A549 (cell line): ENCODE measurements at regions not wholly inside any gene's neighbourhood (a gene's known extent, or its start where the extent isn't known, plus 50 kb on each side); places are given as distances from the start of the nearest gene placed in this dataset.
A peak's percentile ranks its signal among the peaks of the same experiment; 100 is the strongest.

Experiments used
- ATAC-seq, 2 experiments: fragments of 200-7000 bp in 1 of 2; fragments of >200 bp in 1 of 2; cut with Nextera tagmentation in 1 of 2; cut with Tn5 transposase in 1 of 2; 3 replicates each; pipeline versions ENCODE4 v1.8.0 to v1.9.1; 2018 to 2020; ENCODE audit warnings: mild to moderate bottlenecking in 1 of 2, moderate library complexity in 1 of 2
- CTCF ChIA-PET: fragments of 300-600 bp; sonication (Branson Sonifier 250); formaldehyde crosslinking; extraction: SDS; loops from one replicate; lab custom pipeline; 2021; ENCODE audit warnings: antibody characterized with exemption, inconsistent platforms; lab: Yijun Ruan, JAX
- POLR2A ChIA-PET: fragments of 350-600 bp; formaldehyde crosslinking; extraction: SDS; loops from one replicate; lab custom pipeline; 2021; ENCODE audit warnings: antibody characterized with exemption, inconsistent platforms; lab: Yijun Ruan, JAX
- DNase-seq, 2 experiments: peaks; one replicate each; pipeline versions ENCODE4 v3.0.0 to v3.0.0-alpha.2; 2011 to 2016; ENCODE audit warnings: low read depth in 1 of 2, low spot score in 1 of 2
- FAIRE-seq: peaks from 2 replicates; lab custom pipeline; 2011; peaks lifted over from hg19 to GRCh38; lab: Jason Lieb, UNC
- H3K27ac ChIP-seq, 2 experiments: fragments of >200 bp; sonication (Bioruptor Twin); formaldehyde crosslinking; 3 replicates each; pipeline ENCODE4 v1.5.1; 2016 to 2017
- H3K4me1 ChIP-seq: fragments of >200 bp; sonication (Bioruptor Twin); formaldehyde crosslinking; 3 replicates; pipeline ENCODE4 v1.6.1; 2016
- H3K4me2 ChIP-seq: fragments of >200 bp; sonication (Bioruptor Twin); formaldehyde crosslinking; 3 replicates; pipeline ENCODE4 v1.6.1; 2016
- H3K4me3 ChIP-seq: fragments of >200 bp; sonication (Bioruptor Twin); formaldehyde crosslinking; 3 replicates; pipeline ENCODE4 v1.5.1; 2016
- H3K9me3 ChIP-seq: fragments of >200 bp; sonication (Bioruptor Twin); formaldehyde crosslinking; 3 replicates; pipeline ENCODE4 v1.6.1; 2016
- CEBPB ChIP-seq, 2 experiments: fragments of >200 bp in 1 of 2; sonication (Bioruptor Twin) in 1 of 2; formaldehyde crosslinking in 1 of 2; IDR thresholded peaks; 2 replicates each; pipeline ENCODE4 v1.6.1; 2012 to 2016
- CHD2 ChIP-seq: fragments of 150-350 bp; IDR thresholded peaks from 2 replicates; pipeline ENCODE4 v1.6.1; 2014; ENCODE audit warnings: low read length; ENCODE audit not compliant: partially characterized antibody
- ELK1 ChIP-seq: fragments of 150-350 bp; IDR thresholded peaks from 2 replicates; pipeline ENCODE4 v1.6.1; 2014; ENCODE audit warnings: low read depth, mild to moderate bottlenecking, low read length
- EP300 ChIP-seq, 2 experiments: fragments of >200 bp; sonication (Bioruptor Twin); formaldehyde crosslinking; IDR thresholded peaks; 2 replicates in 1 of 2; 3 replicates in 1 of 2; pipeline ENCODE4 v1.6.1; 2016 to 2017
- FOSL2 ChIP-seq, 2 experiments: fragments of 450-650 bp in 1 of 2; fragments of >200 bp in 1 of 2; sonication (Bioruptor Twin) in 1 of 2; formaldehyde crosslinking; IDR thresholded peaks; 2 replicates each; pipeline versions ENCODE4 v1.5.0 to v1.6.1; 2016 to 2020; ENCODE audit warnings: mild to moderate bottlenecking in 1 of 2, moderate library complexity in 1 of 2
- FOXS1 ChIP-seq: fragments of 250-450 bp; sonication (Bioruptor Pico); IDR thresholded peaks from 2 replicates; pipeline ENCODE4 v1.5.0; 2020; ENCODE audit warnings: mild to moderate bottlenecking, moderate library complexity
- GATA3 ChIP-seq: IDR thresholded peaks from 2 replicates; pipeline ENCODE4 v1.6.1; 2012; ENCODE audit warnings: borderline replicate concordance
- HOXB13 ChIP-seq: fragments of 250-450 bp; sonication (Bioruptor Pico); IDR thresholded peaks from 2 replicates; pipeline ENCODE4 v1.5.0; 2020; ENCODE audit warnings: low read depth, mild to moderate bottlenecking, moderate library complexity
- HOXB5 ChIP-seq: fragments of 250-450 bp; sonication (Bioruptor Pico); IDR thresholded peaks from 2 replicates; pipeline ENCODE4 v1.5.0; 2020; ENCODE audit warnings: mild to moderate bottlenecking, moderate library complexity
- KDM1A ChIP-seq: fragments of 200-600 bp; sonication (generic); IDR thresholded peaks from 2 replicates; pipeline ENCODE4 v1.6.1; 2016; ENCODE audit warnings: low read depth, mild to moderate bottlenecking
- MAFK ChIP-seq: fragments of 450-650 bp; IDR thresholded peaks from 2 replicates; pipeline ENCODE4 v1.6.1; 2014; ENCODE audit not compliant: partially characterized antibody
- MAX ChIP-seq: IDR thresholded peaks from 2 replicates; pipeline ENCODE4 v1.6.1; 2012
- NR3C1 ChIP-seq: fragments of >200 bp; sonication (Bioruptor Twin); formaldehyde crosslinking; IDR thresholded peaks from 3 replicates; pipeline ENCODE4 v1.6.1; 2017
- PBX3 ChIP-seq: IDR thresholded peaks from 2 replicates; pipeline ENCODE4 v1.6.1; 2012
- RFX5 ChIP-seq: fragments of 450-650 bp; IDR thresholded peaks from 2 replicates; pipeline ENCODE4 v1.7.1; 2014; ENCODE audit warnings: antibody characterized with exemption, mild to moderate bottlenecking, moderate library complexity
- ZC3H11A ChIP-seq: fragments of 450-650 bp; IDR thresholded peaks from 2 replicates; pipeline ENCODE4 v1.6.1; 2014; ENCODE audit warnings: antibody characterized with exemption, mild to moderate bottlenecking
- ZNF302 ChIP-seq: fragments of 250-450 bp; sonication (Bioruptor Pico); IDR thresholded peaks from 2 replicates; pipeline ENCODE4 v1.9.0; 2021; ENCODE audit warnings: inconsistent platforms, mild to moderate bottlenecking, moderate library complexity
- WGBS: methylation state at CpG from one replicate; pipeline ENCODE4 v1.1.6; 2017; ENCODE audit errors: missing lambda C conversion rate; 5-methylcytosine and 5-hydroxymethylcytosine counted together
- TF ChIP-seq, protein P1 (sequence below): fragments of 200-600 bp; sonication (generic); IDR thresholded peaks from 2 replicates; pipeline ENCODE4 v1.6.1; 2016; ENCODE audit warnings: antibody characterized with exemption, mild to moderate bottlenecking, moderate library complexity
- TF ChIP-seq, protein P2 (sequence below): fragments of >200 bp; sonication (Bioruptor Twin); formaldehyde crosslinking; IDR thresholded peaks from 3 replicates; pipeline ENCODE4 v1.5.1; 2016
- TF ChIP-seq, protein P3 (sequence below): fragments of 250-450 bp; sonication (Bioruptor Pico); IDR thresholded peaks from 2 replicates; pipeline ENCODE4 v1.5.0; 2021; ENCODE audit warnings: mild to moderate bottlenecking, moderate library complexity, borderline replicate concordance
- TF ChIP-seq, protein P4 (sequence below): fragments of >200 bp; sonication (Bioruptor Twin); formaldehyde crosslinking; IDR thresholded peaks from 2 replicates; pipeline ENCODE4 v1.6.1; 2016
- TF ChIP-seq, protein P5 (sequence below): fragments of >200 bp; sonication (Bioruptor Twin); formaldehyde crosslinking; IDR thresholded peaks from 3 replicates; pipeline ENCODE4 v1.6.1; 2016

DNA sequence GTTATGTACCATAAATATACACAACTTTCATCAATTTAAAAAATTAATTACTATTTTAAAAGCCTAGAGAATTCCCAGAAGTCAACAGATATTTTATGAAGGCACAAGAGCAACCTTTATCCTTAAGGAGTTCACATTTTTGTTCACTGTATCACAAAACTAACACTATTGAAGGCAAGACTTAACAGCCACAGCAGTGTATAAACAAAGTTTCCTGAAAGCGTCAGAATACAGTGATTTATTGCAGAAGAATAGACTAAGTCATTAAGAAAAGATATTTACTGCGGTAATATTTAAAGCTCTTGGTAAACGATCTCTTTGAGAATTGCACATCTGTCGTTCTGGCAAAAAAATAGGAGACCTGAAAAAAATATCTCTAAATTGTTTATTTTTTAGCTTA is 419.3 kb upstream of the NBEA start:
- CTCF ChIA-PET: no interaction called here
- WGBS: 6% methylated on average over 4 of the region's 4 CpGs
- Histone ChIP-seq H3K27ac (peak overlapping the region in 1 of 2 experiments; percentile 43; a peak in 2 of 6 replicates), H3K4me2 (peak overlapping the region; percentile 58), H3K4me3 (no peak overlapping the region), H3K4me1 (peaks cover 21% of the 10 kb centered on the region), H3K9me3 (no peaks in the 10 kb centered on the region)
- peak in 1 of 2 experiments; percentile 35; a peak in 1 of 6 replicates for ATAC-seq
- POLR2A ChIA-PET: no interaction called here
- no peak for TF ChIP-seq FOSL2 (IDR thresholded peaks at IDR 0.05)
- TF ChIP-seq FOSL2 (CRISPR knock-in tag; IDR thresholded peaks at IDR 0.05): peak; percentile 25; the same call in 1 of the 2 replicates
- TF ChIP-seq KDM1A: no peak
- 0 out of 4 replicates have a peak, but pooled peaks of 1 of the 2 experiments have one; percentile 4 for TF ChIP-seq CEBPB (IDR thresholded peaks at IDR 0.05)
- TF ChIP-seq GATA3: peak; percentile 63; the same call in 1 of the 2 replicates
- FAIRE-seq: no peak
- peak in 1 of 2 experiments; percentile 40 for DNase-seq

DNA sequence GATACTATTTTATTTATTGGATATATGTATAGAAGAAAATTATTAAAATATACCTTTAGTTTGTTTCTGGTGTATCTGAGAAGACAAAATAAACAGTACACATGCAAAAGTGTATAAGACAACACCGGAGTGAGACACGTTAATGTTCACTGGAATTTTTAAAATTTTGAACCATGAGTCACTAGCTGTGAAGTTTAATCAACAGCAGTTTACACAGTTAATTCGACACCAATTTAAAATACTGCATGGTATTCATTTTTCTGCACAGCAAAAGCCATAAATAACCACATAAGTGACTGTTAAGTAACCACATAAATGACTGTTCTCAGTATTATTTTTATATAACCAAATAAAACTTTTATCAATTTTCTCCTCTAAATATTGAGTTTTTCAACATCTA is 418.7 kb upstream of the NBEA start:
- DNase-seq (no peak), ATAC-seq (no peak), FAIRE-seq (no peak)
- ChIA-PET POLR2A (no interaction called here), CTCF (no interaction called here)
- Histone ChIP-seq H3K4me1 (peaks cover 21% of the 10 kb centered on the region), H3K4me3 (no peak overlapping the region), H3K27ac (peak overlapping the region; percentile 4 to 71; a peak in 5 of 6 replicates), H3K4me2 (peak overlapping the region; percentile 58), H3K9me3 (no peaks in the 10 kb centered on the region)
- TF ChIP-seq ZNF302 (CRISPR knock-in tag) (no peak), RFX5 (no peak), FOSL2 (IDR thresholded peaks at IDR 0.05) (no peak), FOSL2 (CRISPR knock-in tag; IDR thresholded peaks at IDR 0.05) (peak; percentile 39; the same call in 1 of the 2 replicates), MAFK (no peak)
- 3% methylated on average over 3 of the region's 3 CpGs for WGBS

- WGBS: 80% methylated on average over 2 of the region's 2 CpGs
- ChIA-PET POLR2A (no interaction called here), CTCF (no interaction called here)
- FAIRE-seq (no peak), DNase-seq (no peak), ATAC-seq (no peak)
- H3K4me2 ChIP-seq: no peak overlapping the region
- H3K27ac ChIP-seq: no peak overlapping the region
- no peak overlapping the region for H3K4me3 ChIP-seq
- H3K4me1 ChIP-seq: no peaks in the 10 kb centered on the region
- no peaks in the 10 kb centered on the region for H3K9me3 ChIP-seq
- TF ChIP-seq CHD2 (no peak), HOXB5 (no peak), ZC3H11A (no peak), EP300 (IDR thresholded peaks at IDR 0.05) (no peak), NR3C1 (no peak), HOXB13 (CRISPR knock-in tag) (no peak), ELK1 (no peak), PBX3 (no peak), MAX (no peak), FOXS1 (no peak)
- TF ChIP-seq, protein P1, sequence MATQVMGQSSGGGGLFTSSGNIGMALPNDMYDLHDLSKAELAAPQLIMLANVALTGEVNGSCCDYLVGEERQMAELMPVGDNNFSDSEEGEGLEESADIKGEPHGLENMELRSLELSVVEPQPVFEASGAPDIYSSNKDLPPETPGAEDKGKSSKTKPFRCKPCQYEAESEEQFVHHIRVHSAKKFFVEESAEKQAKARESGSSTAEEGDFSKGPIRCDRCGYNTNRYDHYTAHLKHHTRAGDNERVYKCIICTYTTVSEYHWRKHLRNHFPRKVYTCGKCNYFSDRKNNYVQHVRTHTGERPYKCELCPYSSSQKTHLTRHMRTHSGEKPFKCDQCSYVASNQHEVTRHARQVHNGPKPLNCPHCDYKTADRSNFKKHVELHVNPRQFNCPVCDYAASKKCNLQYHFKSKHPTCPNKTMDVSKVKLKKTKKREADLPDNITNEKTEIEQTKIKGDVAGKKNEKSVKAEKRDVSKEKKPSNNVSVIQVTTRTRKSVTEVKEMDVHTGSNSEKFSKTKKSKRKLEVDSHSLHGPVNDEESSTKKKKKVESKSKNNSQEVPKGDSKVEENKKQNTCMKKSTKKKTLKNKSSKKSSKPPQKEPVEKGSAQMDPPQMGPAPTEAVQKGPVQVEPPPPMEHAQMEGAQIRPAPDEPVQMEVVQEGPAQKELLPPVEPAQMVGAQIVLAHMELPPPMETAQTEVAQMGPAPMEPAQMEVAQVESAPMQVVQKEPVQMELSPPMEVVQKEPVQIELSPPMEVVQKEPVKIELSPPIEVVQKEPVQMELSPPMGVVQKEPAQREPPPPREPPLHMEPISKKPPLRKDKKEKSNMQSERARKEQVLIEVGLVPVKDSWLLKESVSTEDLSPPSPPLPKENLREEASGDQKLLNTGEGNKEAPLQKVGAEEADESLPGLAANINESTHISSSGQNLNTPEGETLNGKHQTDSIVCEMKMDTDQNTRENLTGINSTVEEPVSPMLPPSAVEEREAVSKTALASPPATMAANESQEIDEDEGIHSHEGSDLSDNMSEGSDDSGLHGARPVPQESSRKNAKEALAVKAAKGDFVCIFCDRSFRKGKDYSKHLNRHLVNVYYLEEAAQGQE: no peak
- TF ChIP-seq, protein P2, sequence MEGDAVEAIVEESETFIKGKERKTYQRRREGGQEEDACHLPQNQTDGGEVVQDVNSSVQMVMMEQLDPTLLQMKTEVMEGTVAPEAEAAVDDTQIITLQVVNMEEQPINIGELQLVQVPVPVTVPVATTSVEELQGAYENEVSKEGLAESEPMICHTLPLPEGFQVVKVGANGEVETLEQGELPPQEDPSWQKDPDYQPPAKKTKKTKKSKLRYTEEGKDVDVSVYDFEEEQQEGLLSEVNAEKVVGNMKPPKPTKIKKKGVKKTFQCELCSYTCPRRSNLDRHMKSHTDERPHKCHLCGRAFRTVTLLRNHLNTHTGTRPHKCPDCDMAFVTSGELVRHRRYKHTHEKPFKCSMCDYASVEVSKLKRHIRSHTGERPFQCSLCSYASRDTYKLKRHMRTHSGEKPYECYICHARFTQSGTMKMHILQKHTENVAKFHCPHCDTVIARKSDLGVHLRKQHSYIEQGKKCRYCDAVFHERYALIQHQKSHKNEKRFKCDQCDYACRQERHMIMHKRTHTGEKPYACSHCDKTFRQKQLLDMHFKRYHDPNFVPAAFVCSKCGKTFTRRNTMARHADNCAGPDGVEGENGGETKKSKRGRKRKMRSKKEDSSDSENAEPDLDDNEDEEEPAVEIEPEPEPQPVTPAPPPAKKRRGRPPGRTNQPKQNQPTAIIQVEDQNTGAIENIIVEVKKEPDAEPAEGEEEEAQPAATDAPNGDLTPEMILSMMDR: no peak
- TF ChIP-seq, protein P3, sequence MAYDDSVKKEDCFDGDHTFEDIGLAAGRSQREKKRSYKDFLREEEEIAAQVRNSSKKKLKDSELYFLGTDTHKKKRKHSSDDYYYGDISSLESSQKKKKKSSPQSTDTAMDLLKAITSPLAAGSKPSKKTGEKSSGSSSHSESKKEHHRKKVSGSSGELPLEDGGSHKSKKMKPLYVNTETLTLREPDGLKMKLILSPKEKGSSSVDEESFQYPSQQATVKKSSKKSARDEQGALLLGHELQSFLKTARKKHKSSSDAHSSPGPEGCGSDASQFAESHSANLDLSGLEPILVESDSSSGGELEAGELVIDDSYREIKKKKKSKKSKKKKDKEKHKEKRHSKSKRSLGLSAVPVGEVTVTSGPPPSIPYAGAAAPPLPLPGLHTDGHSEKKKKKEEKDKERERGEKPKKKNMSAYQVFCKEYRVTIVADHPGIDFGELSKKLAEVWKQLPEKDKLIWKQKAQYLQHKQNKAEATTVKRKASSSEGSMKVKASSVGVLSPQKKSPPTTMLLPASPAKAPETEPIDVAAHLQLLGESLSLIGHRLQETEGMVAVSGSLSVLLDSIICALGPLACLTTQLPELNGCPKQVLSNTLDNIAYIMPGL (CRISPR knock-in tag): no peak
- TF ChIP-seq, protein P4, sequence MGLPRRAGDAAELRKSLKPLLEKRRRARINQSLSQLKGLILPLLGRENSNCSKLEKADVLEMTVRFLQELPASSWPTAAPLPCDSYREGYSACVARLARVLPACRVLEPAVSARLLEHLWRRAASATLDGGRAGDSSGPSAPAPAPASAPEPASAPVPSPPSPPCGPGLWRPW: no peak
- TF ChIP-seq, protein P5, sequence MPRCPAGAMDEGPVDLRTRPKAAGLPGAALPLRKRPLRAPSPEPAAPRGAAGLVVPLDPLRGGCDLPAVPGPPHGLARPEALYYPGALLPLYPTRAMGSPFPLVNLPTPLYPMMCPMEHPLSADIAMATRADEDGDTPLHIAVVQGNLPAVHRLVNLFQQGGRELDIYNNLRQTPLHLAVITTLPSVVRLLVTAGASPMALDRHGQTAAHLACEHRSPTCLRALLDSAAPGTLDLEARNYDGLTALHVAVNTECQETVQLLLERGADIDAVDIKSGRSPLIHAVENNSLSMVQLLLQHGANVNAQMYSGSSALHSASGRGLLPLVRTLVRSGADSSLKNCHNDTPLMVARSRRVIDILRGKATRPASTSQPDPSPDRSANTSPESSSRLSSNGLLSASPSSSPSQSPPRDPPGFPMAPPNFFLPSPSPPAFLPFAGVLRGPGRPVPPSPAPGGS: no peak
Measured at GRCh38 chr13:34533941-34534340, 408.1 kb upstream of the NBEA start.
